Adrenal gland (tissue), 5 donors: ENCODE measurements at regions not wholly inside any gene's neighbourhood (a gene's known extent, or its start where the extent isn't known, plus 50 kb on each side); places are given as distances from the start of the nearest gene placed in this dataset.

Experiments
- POLR2A ChIP-seq, 2 donors: fragments of 450-650 bp; IDR thresholded peaks; one replicate each; pipeline ENCODE4 v1.6.1; 2017; ENCODE audit warnings: antibody characterized with exemption in 2 of 2, mild to moderate bottlenecking in 2 of 2, moderate library complexity in 1 of 2
- TF ChIP-seq, protein P1 (sequence below), 6 experiments: fragments of 450-650 bp in 4 of 6; fragments of 200-600 bp in 2 of 6; sonication (generic) in 1 of 6; IDR thresholded peaks; 1 replicate in 5 of 6; 2 replicates in 1 of 6; pipeline versions ENCODE4 v1.5.1 to v1.8.0; 2016 to 2021; ENCODE audit warnings: antibody characterized with exemption in 6 of 6, mild to moderate bottlenecking in 2 of 6, moderate library complexity in 1 of 6
- donor health status: DM: no; HTN: no; CAD: no.

DNA sequence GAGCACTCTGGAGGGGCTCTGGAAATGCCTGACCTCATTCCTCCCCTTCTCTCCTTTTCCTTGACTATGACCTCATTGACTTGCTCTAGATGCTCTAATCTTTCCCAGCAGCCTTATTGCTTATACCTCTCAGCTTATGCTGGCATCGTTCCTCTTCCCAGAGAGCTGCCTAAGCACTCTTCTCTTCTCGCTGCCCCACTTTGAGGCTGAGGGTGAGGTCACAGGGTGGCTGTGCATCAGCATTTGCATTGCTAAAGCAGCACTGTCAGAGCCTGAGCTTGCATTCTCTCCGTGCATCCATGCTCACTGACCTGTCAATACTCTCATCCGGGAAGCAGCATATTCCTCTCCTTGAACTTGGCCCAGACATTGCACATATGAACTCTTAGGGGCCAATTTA is 96.4 kb upstream of the NTRK2 start:
- TF ChIP-seq, protein P1, sequence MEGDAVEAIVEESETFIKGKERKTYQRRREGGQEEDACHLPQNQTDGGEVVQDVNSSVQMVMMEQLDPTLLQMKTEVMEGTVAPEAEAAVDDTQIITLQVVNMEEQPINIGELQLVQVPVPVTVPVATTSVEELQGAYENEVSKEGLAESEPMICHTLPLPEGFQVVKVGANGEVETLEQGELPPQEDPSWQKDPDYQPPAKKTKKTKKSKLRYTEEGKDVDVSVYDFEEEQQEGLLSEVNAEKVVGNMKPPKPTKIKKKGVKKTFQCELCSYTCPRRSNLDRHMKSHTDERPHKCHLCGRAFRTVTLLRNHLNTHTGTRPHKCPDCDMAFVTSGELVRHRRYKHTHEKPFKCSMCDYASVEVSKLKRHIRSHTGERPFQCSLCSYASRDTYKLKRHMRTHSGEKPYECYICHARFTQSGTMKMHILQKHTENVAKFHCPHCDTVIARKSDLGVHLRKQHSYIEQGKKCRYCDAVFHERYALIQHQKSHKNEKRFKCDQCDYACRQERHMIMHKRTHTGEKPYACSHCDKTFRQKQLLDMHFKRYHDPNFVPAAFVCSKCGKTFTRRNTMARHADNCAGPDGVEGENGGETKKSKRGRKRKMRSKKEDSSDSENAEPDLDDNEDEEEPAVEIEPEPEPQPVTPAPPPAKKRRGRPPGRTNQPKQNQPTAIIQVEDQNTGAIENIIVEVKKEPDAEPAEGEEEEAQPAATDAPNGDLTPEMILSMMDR (IDR thresholded peaks at IDR 0.05): no peak
- TF ChIP-seq POLR2A (IDR thresholded peaks at IDR 0.05): no peak
